Osteoblast (primary cell): ENCODE measurements at regions not wholly inside any gene's neighbourhood (a gene's known extent, or its start where the extent isn't known, plus 50 kb on each side); places are given as distances from the start of the nearest gene placed in this dataset.

Source experiments
- DNase-seq: peaks from one replicate; pipeline ENCODE4 v3.0.0; 2011; ENCODE audit warnings: low spot score, mixed read lengths; ENCODE audit not compliant: insufficient read length; ENCODE audit errors: missing footprints
- H2AFZ ChIP-seq: 2 replicates; pipeline ENCODE4 v1.6.0; 2011; ENCODE audit warnings: mild to moderate bottlenecking, low read length
- H3K27ac ChIP-seq: 2 replicates; pipeline ENCODE4 v1.5.1; 2011; ENCODE audit warnings: mild to moderate bottlenecking, low read depth, low read length, moderate library complexity
- H3K27me3 ChIP-seq: 2 replicates; pipeline ENCODE4 v1.6.0; 2012; ENCODE audit warnings: mild to moderate bottlenecking, control low read depth, inconsistent platforms, low read length, moderate library complexity; ENCODE audit not compliant: insufficient read depth
- H3K36me3 ChIP-seq: 2 replicates; pipeline ENCODE4 v1.5.1; 2011; ENCODE audit warnings: mild to moderate bottlenecking, low read length, control low read depth, moderate library complexity; ENCODE audit not compliant: insufficient read depth
- H3K4me1 ChIP-seq: 2 replicates; pipeline ENCODE4 v1.5.1; 2011; ENCODE audit warnings: mild to moderate bottlenecking, low read length, control low read depth, moderate library complexity; ENCODE audit not compliant: insufficient read depth
- H3K4me2 ChIP-seq: 2 replicates; pipeline ENCODE4 v1.6.0; 2011; ENCODE audit warnings: mild to moderate bottlenecking, low read length; ENCODE audit not compliant: insufficient read depth
- H3K4me3 ChIP-seq: fragments of 200-600 bp; sonication (generic); 3 replicates; pipeline ENCODE4 v1.5.1; 2012; ENCODE audit warnings: mild to moderate bottlenecking, low read length, inconsistent platforms; ENCODE audit not compliant: insufficient read depth
- H3K79me2 ChIP-seq: 2 replicates; pipeline ENCODE4 v1.6.0; 2012; ENCODE audit warnings: mild to moderate bottlenecking, low read length, control low read depth, inconsistent platforms; ENCODE audit not compliant: insufficient read depth
- H3K9me3 ChIP-seq: 2 replicates; pipeline ENCODE4 v1.5.1; 2011; ENCODE audit warnings: low read depth, low read length, control low read depth
- H4K20me1 ChIP-seq: 2 replicates; pipeline ENCODE4 v1.6.0; 2012; ENCODE audit warnings: mild to moderate bottlenecking, low read length, control low read depth; ENCODE audit not compliant: insufficient read depth
- CTCF ChIP-seq: IDR thresholded peaks from 2 replicates; pipeline ENCODE4 v1.5.1; 2011; ENCODE audit warnings: mild to moderate bottlenecking, low read depth, low read length, moderate library complexity; ENCODE audit errors: extremely low read depth

DNA sequence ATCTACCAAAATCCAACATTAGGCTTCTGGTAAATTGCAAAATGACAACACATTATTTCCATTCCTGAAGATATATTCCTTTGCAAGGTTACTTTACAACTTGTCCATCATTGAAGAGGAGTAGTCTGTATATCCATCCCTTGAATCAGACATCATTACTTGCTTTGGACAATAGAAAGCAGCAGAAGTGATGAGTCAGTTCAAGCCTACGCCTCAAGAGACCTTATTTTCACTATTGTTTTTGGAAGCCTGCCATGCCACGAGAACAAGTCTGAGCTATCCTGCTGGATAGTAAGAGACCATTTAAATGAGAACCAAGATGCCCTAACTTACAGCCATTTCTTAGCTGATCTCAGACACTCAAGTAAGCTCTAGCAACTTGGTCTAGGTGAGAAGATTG lies 246.0 kb upstream of the HHIP start:
- no peaks in the 10 kb centered on the region for H3K36me3 ChIP-seq
- no peaks in the 10 kb centered on the region for H4K20me1 ChIP-seq
- DNase-seq = peak; percentile 88
- H3K9me3 ChIP-seq = no peaks in the 10 kb centered on the region
- no peak overlapping the region for H2AFZ ChIP-seq
- peak overlapping the region; percentile 2 for H3K4me2 ChIP-seq
- H3K4me3 ChIP-seq = no peak overlapping the region
- no peak for TF ChIP-seq CTCF
- no peak overlapping the region for H3K27ac ChIP-seq
- no peaks in the 10 kb centered on the region for H3K79me2 ChIP-seq
- H3K4me1 ChIP-seq = peaks cover 11% of the 10 kb centered on the region
- peaks cover 36% of the 10 kb centered on the region for H3K27me3 ChIP-seq

DNA sequence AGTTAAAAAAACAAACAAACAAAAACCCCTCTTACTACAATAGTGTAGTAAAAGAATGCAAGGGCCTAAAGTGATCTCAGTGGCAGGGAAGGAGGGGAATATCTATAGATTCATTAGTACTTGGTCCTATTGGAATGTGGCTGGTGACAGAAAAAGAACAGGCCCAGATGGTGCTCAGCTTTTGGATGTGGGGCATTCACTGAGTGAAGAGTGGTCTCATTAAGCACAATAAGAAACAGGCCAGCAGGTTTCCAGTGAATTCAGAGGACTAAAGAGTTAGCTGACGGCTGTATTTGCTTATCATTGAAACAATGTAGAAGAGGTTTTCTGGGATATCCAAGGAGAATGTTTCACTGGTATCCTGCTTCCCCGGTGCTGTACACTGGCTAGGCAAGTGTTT lies 243.8 kb upstream of the HHIP start:
- Histone ChIP-seq H3K4me2 (no peak overlapping the region), H3K27me3 (peaks cover 45% of the 10 kb centered on the region), H2AFZ (no peak overlapping the region), H3K36me3 (no peaks in the 10 kb centered on the region), H3K9me3 (no peaks in the 10 kb centered on the region), H3K27ac (no peak overlapping the region), H3K4me3 (no peak overlapping the region), H4K20me1 (no peaks in the 10 kb centered on the region), H3K4me1 (peaks cover 11% of the 10 kb centered on the region), H3K79me2 (no peaks in the 10 kb centered on the region)
- TF ChIP-seq CTCF = no peak
- DNase-seq = no peak

DNA sequence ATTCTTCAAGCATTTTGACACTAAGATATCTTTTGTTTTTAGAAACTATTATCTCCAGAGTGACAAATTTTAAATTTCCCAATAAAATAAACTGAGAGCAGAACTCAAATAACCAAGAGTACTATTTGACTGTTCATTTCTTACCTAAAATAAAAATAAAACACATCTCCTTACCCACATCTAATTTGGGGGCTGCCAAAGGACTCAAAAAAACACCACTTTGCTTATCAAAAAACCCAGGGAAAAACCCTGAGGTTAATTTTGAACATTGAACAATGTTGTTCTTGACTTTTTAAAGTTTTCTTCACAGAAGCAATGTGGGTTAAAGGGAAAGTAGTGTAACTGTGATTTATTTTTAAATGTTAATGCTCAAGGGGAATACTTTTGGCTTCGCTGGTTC lies 243.0 kb upstream of the HHIP start:
- H4K20me1 ChIP-seq = no peaks in the 10 kb centered on the region
- no peaks in the 10 kb centered on the region for H3K36me3 ChIP-seq
- H3K27me3 ChIP-seq = peaks cover 45% of the 10 kb centered on the region
- no peak overlapping the region for H3K27ac ChIP-seq
- H3K9me3 ChIP-seq = no peaks in the 10 kb centered on the region
- H2AFZ ChIP-seq = no peak overlapping the region
- TF ChIP-seq CTCF = no peak
- H3K4me1 ChIP-seq = peaks cover 11% of the 10 kb centered on the region
- no peaks in the 10 kb centered on the region for H3K79me2 ChIP-seq
- H3K4me2 ChIP-seq = no peak overlapping the region
- H3K4me3 ChIP-seq = no peak overlapping the region
- DNase-seq = no peak

DNA sequence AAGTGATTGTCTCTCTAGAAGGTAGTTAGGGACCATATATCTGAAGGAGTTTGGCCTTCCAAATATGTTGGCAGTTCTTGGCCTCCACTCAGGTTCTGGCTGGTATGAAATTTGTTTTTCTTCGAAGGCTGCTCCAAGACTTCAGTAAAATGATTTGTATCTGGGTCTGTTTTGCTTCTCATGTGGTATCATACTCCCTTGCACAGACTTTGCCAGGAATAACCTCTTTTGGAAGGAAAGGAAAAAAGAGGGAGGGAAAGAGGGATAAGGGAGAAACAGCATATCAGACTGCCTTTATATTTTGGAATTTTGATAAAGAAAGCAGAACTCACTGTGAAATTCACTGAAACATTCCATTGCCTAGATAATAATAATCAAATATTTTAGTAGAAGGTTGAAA lies 242.1 kb upstream of the HHIP start:
- Histone ChIP-seq H3K36me3 (no peaks in the 10 kb centered on the region), H3K4me2 (no peak overlapping the region), H3K4me1 (peaks cover 11% of the 10 kb centered on the region), H3K27ac (no peak overlapping the region), H3K4me3 (no peak overlapping the region), H2AFZ (no peak overlapping the region), H3K9me3 (no peaks in the 10 kb centered on the region), H4K20me1 (no peaks in the 10 kb centered on the region), H3K27me3 (peaks cover 43% of the 10 kb centered on the region), H3K79me2 (no peaks in the 10 kb centered on the region)
- DNase-seq = no peak
- no peak for TF ChIP-seq CTCF
